ENCODE measurements at regions not wholly inside any gene's neighbourhood (a gene's known extent, or its start where the extent isn't known, plus 50 kb on each side); places are given as distances from the start of the nearest gene placed in this dataset.

DNA sequence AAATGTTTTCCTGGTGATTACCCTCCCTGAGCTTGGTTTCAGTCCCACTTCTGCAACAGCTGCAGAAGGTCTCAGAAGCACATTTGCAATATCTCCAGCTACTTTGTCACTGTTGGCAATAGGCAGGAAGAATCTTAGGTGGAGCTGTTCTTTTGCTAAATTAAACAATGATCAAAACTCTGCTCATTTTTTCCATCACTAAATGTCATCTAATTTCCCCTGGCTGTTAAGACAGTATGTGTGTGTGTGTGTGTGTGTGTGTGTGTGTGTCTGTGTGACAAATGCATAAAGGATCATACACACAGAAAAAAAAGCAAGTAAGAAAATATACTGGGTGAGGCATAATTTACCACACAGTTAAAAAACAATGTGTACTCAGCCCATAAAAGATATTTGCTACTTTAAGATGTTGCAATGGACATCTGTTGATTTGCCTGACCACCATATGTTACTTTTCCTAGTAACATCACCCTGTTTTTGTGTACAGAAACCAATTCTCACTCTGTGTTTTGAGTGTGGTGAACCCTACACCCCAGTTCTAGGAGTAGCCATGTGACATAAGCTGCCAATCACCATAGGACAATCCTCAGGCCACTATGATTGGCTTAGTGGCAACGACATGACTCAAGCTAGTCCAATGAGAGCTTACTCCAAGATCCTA is 572.6 kb upstream of the CLINT1 start:
- TF ChIP-seq, protein P1, sequence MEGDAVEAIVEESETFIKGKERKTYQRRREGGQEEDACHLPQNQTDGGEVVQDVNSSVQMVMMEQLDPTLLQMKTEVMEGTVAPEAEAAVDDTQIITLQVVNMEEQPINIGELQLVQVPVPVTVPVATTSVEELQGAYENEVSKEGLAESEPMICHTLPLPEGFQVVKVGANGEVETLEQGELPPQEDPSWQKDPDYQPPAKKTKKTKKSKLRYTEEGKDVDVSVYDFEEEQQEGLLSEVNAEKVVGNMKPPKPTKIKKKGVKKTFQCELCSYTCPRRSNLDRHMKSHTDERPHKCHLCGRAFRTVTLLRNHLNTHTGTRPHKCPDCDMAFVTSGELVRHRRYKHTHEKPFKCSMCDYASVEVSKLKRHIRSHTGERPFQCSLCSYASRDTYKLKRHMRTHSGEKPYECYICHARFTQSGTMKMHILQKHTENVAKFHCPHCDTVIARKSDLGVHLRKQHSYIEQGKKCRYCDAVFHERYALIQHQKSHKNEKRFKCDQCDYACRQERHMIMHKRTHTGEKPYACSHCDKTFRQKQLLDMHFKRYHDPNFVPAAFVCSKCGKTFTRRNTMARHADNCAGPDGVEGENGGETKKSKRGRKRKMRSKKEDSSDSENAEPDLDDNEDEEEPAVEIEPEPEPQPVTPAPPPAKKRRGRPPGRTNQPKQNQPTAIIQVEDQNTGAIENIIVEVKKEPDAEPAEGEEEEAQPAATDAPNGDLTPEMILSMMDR (conservative IDR thresholded peaks at IDR 0.05): no peak
- no peak for TF ChIP-seq EZH2 (IDR thresholded peaks at IDR 0.05; ENCODE audit: low read depth)
- no peak for DNase-seq
- no peaks in the 10 kb centered on the region for H3K9me2 ChIP-seq (ENCODE audit: insufficient read depth)
- H3K4me1 ChIP-seq (replicated peaks; ENCODE audit: insufficient read depth): no peaks in the 10 kb centered on the region
- no peaks in the 10 kb centered on the region for H4K20me1 ChIP-seq (ENCODE audit: insufficient read depth)
- no peaks in the 10 kb centered on the region for H3K36me3 ChIP-seq (ENCODE audit: low read depth)
- CTCF ChIA-PET: no interaction called here
- no peaks in the 10 kb centered on the region for H3K79me2 ChIP-seq (ENCODE audit: low read depth)
- no peaks in the 10 kb centered on the region for H3K27me3 ChIP-seq (ENCODE audit: insufficient read depth, low read depth)
- intact Hi-C loops (cut with micrococcal nuclease; ENCODE audit: unreplicated experiment): no loop called here
- H3K4me3 ChIP-seq: no peak overlapping the region
- H3K9me3 ChIP-seq (ENCODE audit: insufficient read depth, low read depth): no peaks in the 10 kb centered on the region
- H3K27ac ChIP-seq: no peak overlapping the region
- no peak overlapping the region for H2AFZ ChIP-seq
- H3F3A ChIP-seq (ENCODE audit: insufficient read depth, low read depth): no peaks in the 10 kb centered on the region
- no TSS peak for BruUV-seq (replicated peaks)
- no peak overlapping the region for H3K4me2 ChIP-seq
- POLR2A ChIA-PET (ENCODE audit: unreplicated experiment): no interaction called here

DNA sequence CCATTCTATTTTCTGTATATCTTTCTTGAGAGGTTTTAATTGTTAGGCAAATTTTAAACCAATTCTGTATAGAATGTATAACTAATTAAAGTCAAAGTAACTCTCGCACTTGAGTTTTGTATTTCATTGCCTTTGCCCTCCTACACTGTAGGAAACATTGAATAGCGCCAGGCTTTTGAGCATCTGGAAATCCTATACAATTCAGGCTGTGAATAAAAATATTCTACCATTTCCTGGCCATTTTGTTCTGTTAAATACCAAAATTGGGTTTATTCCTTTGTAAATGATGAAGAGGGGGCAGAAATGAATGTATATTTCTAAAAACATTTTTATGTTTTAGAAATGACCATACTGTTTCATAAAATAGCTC is 571.8 kb upstream of the CLINT1 start:
- H3K4me2 ChIP-seq: no peak overlapping the region
- H3K79me2 ChIP-seq (ENCODE audit: low read depth): no peaks in the 10 kb centered on the region
- no TSS peak for BruUV-seq (replicated peaks)
- no peaks in the 10 kb centered on the region for H3K9me3 ChIP-seq (ENCODE audit: insufficient read depth, low read depth)
- TF ChIP-seq, protein P1 (conservative IDR thresholded peaks at IDR 0.05): no peak
- no peak for TF ChIP-seq EZH2 (IDR thresholded peaks at IDR 0.05; ENCODE audit: low read depth)
- H3F3A ChIP-seq (ENCODE audit: insufficient read depth, low read depth): no peaks in the 10 kb centered on the region
- H4K20me1 ChIP-seq (ENCODE audit: insufficient read depth): no peaks in the 10 kb centered on the region
- H3K4me1 ChIP-seq (replicated peaks; ENCODE audit: insufficient read depth): no peaks in the 10 kb centered on the region
- CTCF ChIA-PET: no interaction called here
- H3K36me3 ChIP-seq (ENCODE audit: low read depth): no peaks in the 10 kb centered on the region
- no peak for DNase-seq
- intact Hi-C loops (cut with micrococcal nuclease; ENCODE audit: unreplicated experiment): no loop called here
- POLR2A ChIA-PET (ENCODE audit: unreplicated experiment): no interaction called here
- H3K9me2 ChIP-seq (ENCODE audit: insufficient read depth): no peaks in the 10 kb centered on the region
- no peak overlapping the region for H3K27ac ChIP-seq
- H3K27me3 ChIP-seq (ENCODE audit: insufficient read depth, low read depth): no peaks in the 10 kb centered on the region
- H2AFZ ChIP-seq: no peak overlapping the region
- no peak overlapping the region for H3K4me3 ChIP-seq

DNA sequence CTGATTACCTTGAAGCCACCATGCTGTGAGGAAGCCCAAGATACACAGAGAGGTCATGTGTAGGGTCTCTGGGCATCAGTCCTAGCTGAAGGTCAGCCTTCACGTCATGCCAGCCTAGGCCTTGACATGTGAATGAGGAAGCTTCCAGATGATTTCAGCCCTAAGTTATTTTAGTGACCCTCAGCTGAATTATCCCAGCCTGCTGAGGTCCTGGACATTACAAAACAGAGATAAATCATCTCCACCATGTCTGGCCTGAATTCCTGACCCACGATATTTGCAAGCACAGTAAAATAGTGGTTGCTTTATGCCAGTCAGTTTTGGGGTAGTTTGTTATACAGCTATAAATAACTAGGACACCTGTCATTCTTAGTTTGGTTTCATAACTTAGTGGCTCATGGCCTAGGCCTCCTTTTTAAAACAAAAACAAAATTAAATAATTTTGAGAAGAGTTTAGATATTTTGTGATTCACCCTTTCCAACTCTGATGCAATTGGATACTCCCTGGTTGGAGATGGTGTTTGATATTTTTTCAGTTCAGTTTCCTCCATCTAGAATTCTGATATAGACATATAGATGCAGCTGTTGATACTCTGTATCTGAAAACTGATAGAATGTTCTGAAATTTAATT is 571.3 kb upstream of the CLINT1 start:
- POLR2A ChIA-PET (ENCODE audit: unreplicated experiment): no interaction called here
- intact Hi-C loops (cut with micrococcal nuclease; ENCODE audit: unreplicated experiment): no loop called here
- Histone ChIP-seq H3K4me1 (replicated peaks; ENCODE audit: insufficient read depth) (no peaks in the 10 kb centered on the region), H3K9me3 (ENCODE audit: insufficient read depth, low read depth) (no peaks in the 10 kb centered on the region), H2AFZ (no peak overlapping the region), H3K9me2 (ENCODE audit: insufficient read depth) (no peaks in the 10 kb centered on the region), H3F3A (ENCODE audit: insufficient read depth, low read depth) (no peaks in the 10 kb centered on the region), H3K4me2 (no peak overlapping the region), H3K36me3 (ENCODE audit: low read depth) (no peaks in the 10 kb centered on the region), H4K20me1 (ENCODE audit: insufficient read depth) (no peaks in the 10 kb centered on the region), H3K27me3 (ENCODE audit: insufficient read depth, low read depth) (no peaks in the 10 kb centered on the region), H3K79me2 (ENCODE audit: low read depth) (no peaks in the 10 kb centered on the region), H3K4me3 (no peak overlapping the region), H3K27ac (no peak overlapping the region)
- BruUV-seq (replicated peaks): no TSS peak
- no peak for TF ChIP-seq EZH2 (IDR thresholded peaks at IDR 0.05; ENCODE audit: low read depth)
- TF ChIP-seq, protein P1 (conservative IDR thresholded peaks at IDR 0.05): no peak
- no peak for DNase-seq
- CTCF ChIA-PET: no interaction called here
